WTC11 (cell line): ENCODE measurements at regions not wholly inside any gene's neighbourhood (a gene's known extent, or its start where the extent isn't known, plus 50 kb on each side); places are given as distances from the start of the nearest gene placed in this dataset.
A peak's percentile ranks its signal among the peaks of the same experiment; 100 is the strongest.

Experiments used
- ATAC-seq: fragments of 200-7000 bp; cut with Tn5 transposase; 2 replicates; pipeline ENCODE4 v1.10.0; 2021; ENCODE audit warnings: mild to moderate bottlenecking, moderate library complexity
- CTCF ChIA-PET: fragments of 300-600 bp; sonication (Branson Sonifier 250); formaldehyde crosslinking; loops from one replicate; lab custom pipeline; 2021; ENCODE audit warnings: antibody characterized with exemption; lab: Charles Lee
- POLR2A ChIA-PET: fragments of 350-600 bp; sonication (Branson Sonifier 250); formaldehyde crosslinking; loops from one replicate; lab custom pipeline; 2021; ENCODE audit warnings: antibody characterized with exemption; lab: Charles Lee
- DNase-seq: peaks from one replicate; pipeline ENCODE4 v3.0.0; 2021; ENCODE audit warnings: low spot score
- H3K27ac Mint-ChIP-seq: 2 replicates; pipeline ENCODE4 v1.8.0; 2021; ENCODE audit warnings: mixed read lengths
- H3K27me3 Mint-ChIP-seq: 2 replicates; pipeline ENCODE4 v1.8.0; 2021; ENCODE audit warnings: low read depth, mild to moderate bottlenecking, moderate library complexity, mixed read lengths
- H3K36me3 Mint-ChIP-seq: 2 replicates; pipeline ENCODE4 v1.8.0; 2021; ENCODE audit warnings: mixed read lengths
- H3K4me1 Mint-ChIP-seq: 2 replicates; pipeline ENCODE4 v1.8.0; 2022; ENCODE audit warnings: mixed read lengths
- H3K4me3 Mint-ChIP-seq: 2 replicates; pipeline ENCODE4 v1.8.0; 2021; ENCODE audit warnings: mild to moderate bottlenecking, moderate library complexity, mixed read lengths
- H3K9me3 Mint-ChIP-seq: 2 replicates; pipeline ENCODE4 v1.8.0; 2021; ENCODE audit warnings: mixed read lengths
- ATF1 ChIP-seq: sonication (generic); formaldehyde crosslinking; IDR thresholded peaks from 2 replicates; pipeline ENCODE4 v1.8.1; 2023; ENCODE audit warnings: mild to moderate bottlenecking, moderate library complexity, missing genetic modification reagents
- CBFB ChIP-seq: sonication (generic); formaldehyde crosslinking; IDR thresholded peaks from 2 replicates; pipeline ENCODE4 v1.8.1; 2022; ENCODE audit warnings: mild to moderate bottlenecking, low read depth, missing genetic modification reagents
- E2F1 ChIP-seq: sonication (generic); formaldehyde crosslinking; IDR thresholded peaks from 2 replicates; pipeline ENCODE4 v1.8.0; 2022; ENCODE audit warnings: mild to moderate bottlenecking, missing genetic modification reagents
- E2F5 ChIP-seq: sonication (generic); formaldehyde crosslinking; IDR thresholded peaks from 2 replicates; pipeline ENCODE4 v1.8.1; 2022; ENCODE audit warnings: mild to moderate bottlenecking, moderate library complexity, missing genetic modification reagents
- EMX1 ChIP-seq: fragments of 250-450 bp; sonication (Bioruptor Pico); IDR thresholded peaks from 2 replicates; pipeline ENCODE4 v1.8.0; 2021; ENCODE audit warnings: mild to moderate bottlenecking
- ESRRA ChIP-seq: sonication (generic); formaldehyde crosslinking; IDR thresholded peaks from 2 replicates; pipeline ENCODE4 v1.8.1; 2022; ENCODE audit warnings: mild to moderate bottlenecking, missing genetic modification reagents, borderline replicate concordance
- ETV6 ChIP-seq: sonication (generic); formaldehyde crosslinking; IDR thresholded peaks from 2 replicates; pipeline ENCODE4 v1.8.1; 2022; ENCODE audit warnings: mild to moderate bottlenecking, missing genetic modification reagents
- FOXP1 ChIP-seq: sonication (generic); formaldehyde crosslinking; IDR thresholded peaks from 2 replicates; pipeline ENCODE4 v1.8.0; 2022; ENCODE audit warnings: missing genetic modification reagents, mild to moderate bottlenecking, moderate library complexity, borderline replicate concordance
- GABPB1 ChIP-seq: sonication (generic); formaldehyde crosslinking; IDR thresholded peaks from 2 replicates; pipeline ENCODE4 v1.8.1; 2023; ENCODE audit warnings: mild to moderate bottlenecking, missing genetic modification reagents
- GRHL2 ChIP-seq: fragments of 250-450 bp; sonication (Bioruptor Pico); IDR thresholded peaks from 2 replicates; pipeline ENCODE4 v1.8.0; 2022; ENCODE audit warnings: mild to moderate bottlenecking, moderate library complexity; ENCODE audit not compliant: insufficient replicate concordance, severe bottlenecking
- GTF2I ChIP-seq: fragments of 250-450 bp; sonication (Bioruptor Pico); conservative IDR thresholded peaks from 2 replicates; pipeline ENCODE4 v1.4.0; 2021; ENCODE audit warnings: mild to moderate bottlenecking
- HMGA2 ChIP-seq: fragments of 250-450 bp; sonication (Bioruptor Pico); IDR thresholded peaks from 2 replicates; pipeline ENCODE4 v1.4.0; 2021; ENCODE audit warnings: mild to moderate bottlenecking, moderate library complexity
- JAZF1 ChIP-seq: fragments of 250-450 bp; sonication (Bioruptor Pico); IDR thresholded peaks from 2 replicates; pipeline ENCODE4 v1.9.0; 2021; ENCODE audit warnings: moderate library complexity, mild to moderate bottlenecking, inconsistent platforms
- MAX ChIP-seq: sonication (generic); formaldehyde crosslinking; IDR thresholded peaks from 2 replicates; pipeline ENCODE4 v1.8.0; 2022; ENCODE audit warnings: mild to moderate bottlenecking, missing genetic modification reagents
- NFATC4 ChIP-seq: fragments of 250-450 bp; sonication (Bioruptor Pico); IDR thresholded peaks from 2 replicates; pipeline ENCODE4 v1.9.0; 2021; ENCODE audit warnings: mild to moderate bottlenecking
- NR2C2 ChIP-seq: sonication (generic); formaldehyde crosslinking; IDR thresholded peaks from 2 replicates; pipeline ENCODE4 v1.8.0; 2022; ENCODE audit warnings: mild to moderate bottlenecking, missing genetic modification reagents
- OVOL2 ChIP-seq: fragments of 250-450 bp; sonication (Bioruptor Pico); IDR thresholded peaks from 2 replicates; pipeline ENCODE4 v1.9.0; 2021; ENCODE audit warnings: mild to moderate bottlenecking, borderline replicate concordance
- SOX15 ChIP-seq: fragments of 250-450 bp; sonication (Bioruptor Pico); IDR thresholded peaks from 2 replicates; pipeline ENCODE4 v1.9.0; 2021; ENCODE audit warnings: mild to moderate bottlenecking
- STAT6 ChIP-seq: sonication (generic); formaldehyde crosslinking; conservative IDR thresholded peaks from 2 replicates; pipeline ENCODE4 v1.8.1; 2023; ENCODE audit warnings: mild to moderate bottlenecking, low read depth, missing genetic modification reagents, moderate library complexity
- TCF7 ChIP-seq: sonication (generic); formaldehyde crosslinking; IDR thresholded peaks from 2 replicates; pipeline ENCODE4 v1.8.0; 2022; ENCODE audit warnings: mild to moderate bottlenecking, low read depth, missing genetic modification reagents, moderate library complexity
- USF1 ChIP-seq: sonication (generic); formaldehyde crosslinking; IDR thresholded peaks from 2 replicates; pipeline ENCODE4 v1.8.0; 2022; ENCODE audit warnings: mild to moderate bottlenecking, missing genetic modification reagents
- ZMAT4 ChIP-seq: fragments of 250-450 bp; sonication (Bioruptor Pico); IDR thresholded peaks from 2 replicates; pipeline ENCODE4 v1.9.0; 2021; ENCODE audit warnings: mild to moderate bottlenecking
- ZNF138 ChIP-seq: sonication (generic); formaldehyde crosslinking; conservative IDR thresholded peaks from 2 replicates; pipeline ENCODE4 v1.8.1; 2022; ENCODE audit warnings: mild to moderate bottlenecking, moderate library complexity, missing genetic modification reagents
- ZNF281 ChIP-seq: sonication (generic); formaldehyde crosslinking; IDR thresholded peaks from 2 replicates; pipeline ENCODE4 v1.8.0; 2023; ENCODE audit warnings: mild to moderate bottlenecking, missing genetic modification reagents
- ZNF396 ChIP-seq: fragments of 250-450 bp; sonication (Bioruptor Pico); IDR thresholded peaks from 2 replicates; pipeline ENCODE4 v1.8.0; 2021; ENCODE audit warnings: mild to moderate bottlenecking, moderate library complexity, borderline replicate concordance

GRCh38 chr7:85882335-85882734 is 695.5 kb upstream of the SEMA3D start:
- ATAC-seq, result no peak
- no peaks in the 10 kb centered on the region for H3K36me3 Mint-ChIP-seq
- CTCF ChIA-PET, result no interaction called here
- H3K27me3 Mint-ChIP-seq, result no peaks in the 10 kb centered on the region
- no peak overlapping the region for H3K27ac Mint-ChIP-seq
- peaks cover 8% of the 10 kb centered on the region; the same call in 1 of the 2 replicates for H3K9me3 Mint-ChIP-seq
- TF ChIP-seq SOX15 (CRISPR knock-in tag), result no peak
- no peak for TF ChIP-seq ESRRA (CRISPR knock-in tag)
- no peak for TF ChIP-seq NR2C2 (CRISPR knock-in tag)
- no peak for TF ChIP-seq ZNF138 (CRISPR knock-in tag)
- no peak for TF ChIP-seq ATF1 (CRISPR knock-in tag)
- TF ChIP-seq CBFB (CRISPR knock-in tag), result no peak
- TF ChIP-seq FOXP1 (CRISPR knock-in tag), result no peak
- TF ChIP-seq ETV6 (CRISPR knock-in tag), result no peak
- TF ChIP-seq MAX (CRISPR knock-in tag), result no peak
- no peak for TF ChIP-seq STAT6 (CRISPR knock-in tag)
- TF ChIP-seq GABPB1 (CRISPR knock-in tag), result no peak
- no peak for TF ChIP-seq E2F5
- no peak for DNase-seq
- H3K4me1 Mint-ChIP-seq, result peaks cover 22% of the 10 kb centered on the region
- POLR2A ChIA-PET, result no interaction called here
- H3K4me3 Mint-ChIP-seq, result no peak overlapping the region

GRCh38 chr7:85875398-85875797 is 688.5 kb upstream of the SEMA3D start:
- no peak for TF ChIP-seq JAZF1 (CRISPR knock-in tag)
- no peak for TF ChIP-seq ZNF396 (CRISPR knock-in tag)
- no peak for TF ChIP-seq EMX1 (CRISPR knock-in tag)
- TF ChIP-seq HMGA2 (CRISPR knock-in tag), result no peak
- TF ChIP-seq GRHL2 (CRISPR knock-in tag), result no peak
- no peak for TF ChIP-seq TCF7 (CRISPR knock-in tag)
- no peak for TF ChIP-seq ESRRA (CRISPR knock-in tag)
- no peak for TF ChIP-seq USF1 (CRISPR knock-in tag)
- TF ChIP-seq E2F1 (CRISPR knock-in tag), result no peak
- no peak for TF ChIP-seq ZMAT4 (CRISPR knock-in tag)
- no peak for TF ChIP-seq GTF2I (CRISPR knock-in tag)
- no peak for TF ChIP-seq NFATC4 (CRISPR knock-in tag)
- TF ChIP-seq STAT6 (CRISPR knock-in tag), result no peak
- TF ChIP-seq ZNF281 (CRISPR knock-in tag), result no peak
- no peak for TF ChIP-seq OVOL2
- DNase-seq, result no peak
- CTCF ChIA-PET, result interaction anchor here (1.3 kb wide), 1 partner anchor 594 kb away, joined by 3 read pairs; no protein-coding TSS in a partner anchor

More at GRCh38 chr7:85875398-85875797, 688.5 kb upstream of the SEMA3D start:
- peaks cover 27% of the 10 kb centered on the region for H3K9me3 Mint-ChIP-seq
- no peak overlapping the region for H3K4me3 Mint-ChIP-seq
- POLR2A ChIA-PET, result no interaction called here
- H3K4me1 Mint-ChIP-seq, result peaks cover 12% of the 10 kb centered on the region
- H3K27ac Mint-ChIP-seq, result no peak overlapping the region
- H3K27me3 Mint-ChIP-seq, result no peaks in the 10 kb centered on the region
- ATAC-seq, result peak; percentile 63
- H3K36me3 Mint-ChIP-seq, result peaks cover 2% of the 10 kb centered on the region; the same call in 1 of the 2 replicates
